HG03521 (cell line): ENCODE measurements at regions not wholly inside any gene's neighbourhood (a gene's known extent, or its start where the extent isn't known, plus 50 kb on each side); places are given as distances from the start of the nearest gene placed in this dataset.
"Not testable (repeated sequence)": the region's sequence is repeated elsewhere in the genome, so short reads cannot be mapped to it uniquely, and the experiment has no call there.

Experiments used
- ATAC-seq: cut with Tn5 transposase; IDR thresholded peaks from one replicate; pipeline ENCODE4 v1.9.1; 2021; ENCODE audit warnings: mild to moderate bottlenecking, moderate library complexity; ENCODE audit not compliant: unreplicated experiment

DNA sequence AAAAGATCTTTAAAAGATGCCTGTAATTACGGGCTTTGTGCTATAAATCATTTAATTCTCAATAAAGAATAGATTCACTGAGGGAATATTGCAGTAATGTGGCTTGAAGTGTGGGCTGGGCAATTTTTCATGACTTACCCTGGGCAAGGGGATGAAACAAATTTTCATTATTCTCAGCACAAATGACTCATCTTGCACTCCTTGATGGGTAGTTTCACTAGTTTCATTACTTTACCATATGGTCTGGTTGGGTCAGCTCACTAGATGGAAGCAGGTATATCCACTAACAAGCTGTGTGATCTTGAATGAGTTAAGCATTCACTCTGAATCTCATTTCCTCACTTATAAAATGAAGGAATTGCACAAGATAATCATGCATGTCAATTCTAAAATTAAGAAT, 234.3 kb downstream of the ABCC12 start:
- no peak for ATAC-seq

DNA sequence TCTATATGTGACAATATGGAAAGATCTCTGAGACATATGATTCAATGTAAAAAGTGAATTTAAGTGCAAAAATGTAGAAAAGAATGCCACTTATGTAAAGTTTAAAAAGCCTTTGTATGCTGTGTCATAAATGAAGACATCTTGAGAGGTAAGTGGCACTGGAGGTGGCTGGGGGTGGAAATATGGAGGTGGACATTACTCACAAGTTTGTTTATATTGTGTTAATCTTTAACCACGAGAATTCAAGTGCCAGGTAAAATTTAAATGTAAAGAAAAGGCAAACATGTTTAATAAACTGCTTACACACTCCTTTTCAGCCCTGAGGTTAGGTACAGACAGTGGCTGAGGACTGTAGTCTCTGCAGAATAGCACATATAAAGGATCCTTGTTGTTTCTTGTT, 235.1 kb downstream of the ABCC12 start:
- no peak for ATAC-seq

DNA sequence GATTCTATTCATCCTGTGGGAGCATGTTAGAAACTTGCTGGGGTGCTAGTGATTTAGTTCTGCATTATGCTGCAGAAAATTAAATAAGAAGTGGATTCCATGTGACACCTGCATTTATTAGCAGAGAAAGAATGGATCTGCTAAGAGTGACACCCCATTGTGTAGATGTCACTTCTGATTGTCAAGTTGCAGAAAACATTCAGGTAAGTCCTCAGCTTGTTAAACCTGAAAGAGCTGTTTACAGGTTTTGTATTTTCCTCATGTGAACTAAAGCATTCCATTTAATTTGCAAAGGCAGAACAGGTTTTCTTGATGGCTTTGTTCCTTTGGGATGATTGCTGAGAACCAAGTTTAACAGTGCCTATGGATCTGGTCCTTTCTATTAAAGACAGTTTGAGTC, 238.7 kb downstream of the ABCC12 start:
- ATAC-seq = no peak

DNA sequence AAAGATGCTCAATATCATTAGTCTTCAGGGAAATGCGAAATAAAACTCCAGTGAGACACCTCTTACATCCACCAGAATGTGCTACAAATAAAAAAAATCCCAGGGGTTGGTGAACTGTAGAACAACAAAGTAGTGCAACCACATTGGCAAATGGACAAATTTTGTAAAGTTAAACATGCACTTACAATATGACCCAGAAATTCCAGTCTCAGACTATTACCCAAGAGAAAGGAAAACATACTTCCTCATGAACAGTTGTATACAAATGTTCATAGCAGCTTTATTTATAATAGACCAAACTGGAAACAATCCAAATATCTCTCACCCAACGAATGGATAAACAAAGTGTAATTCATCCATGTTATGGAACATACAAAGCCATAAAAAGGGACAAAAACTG, 239.5 kb downstream of the ABCC12 start:
- ATAC-seq = no peak

DNA sequence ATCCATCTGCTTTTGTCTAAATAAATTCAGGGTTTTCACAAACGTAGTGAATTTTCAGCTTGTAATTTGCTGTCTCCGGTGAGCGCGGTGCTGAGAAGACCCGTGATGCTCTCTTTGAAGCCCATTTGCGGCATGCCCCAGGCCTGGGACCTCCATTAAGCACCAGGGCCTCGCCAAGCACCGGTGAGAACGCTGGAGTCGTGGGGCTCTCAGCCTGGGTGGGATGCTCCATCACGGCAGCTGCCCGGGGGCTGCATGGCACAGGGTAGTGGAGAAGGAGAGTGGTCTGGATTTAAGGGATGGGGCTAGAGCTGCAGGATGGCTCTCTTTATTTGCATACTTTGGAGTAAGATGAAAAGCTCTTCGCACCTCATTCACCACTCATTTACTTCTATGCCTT, 248.7 kb downstream of the ABCC12 start:
- ATAC-seq = no peak

DNA sequence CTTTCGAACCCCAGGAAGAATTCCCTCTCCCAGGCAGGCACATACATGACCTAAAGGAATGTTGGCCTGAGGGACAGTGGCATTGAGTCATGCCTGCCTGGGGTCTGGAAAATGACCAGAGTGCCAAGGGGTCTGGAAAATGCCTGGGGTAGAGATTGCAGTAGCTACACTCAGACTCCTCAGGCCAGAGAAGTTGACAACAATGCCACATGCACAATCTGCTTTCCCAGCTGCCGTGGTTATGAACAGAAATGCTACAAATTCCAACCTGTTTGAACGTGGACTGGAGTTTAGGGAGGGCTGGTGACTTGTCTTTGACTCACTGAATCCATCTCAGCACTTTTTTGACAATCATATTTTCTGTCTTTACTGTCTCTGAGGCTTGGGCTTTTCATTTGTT, 250.0 kb downstream of the ABCC12 start:
- ATAC-seq = no peak

DNA sequence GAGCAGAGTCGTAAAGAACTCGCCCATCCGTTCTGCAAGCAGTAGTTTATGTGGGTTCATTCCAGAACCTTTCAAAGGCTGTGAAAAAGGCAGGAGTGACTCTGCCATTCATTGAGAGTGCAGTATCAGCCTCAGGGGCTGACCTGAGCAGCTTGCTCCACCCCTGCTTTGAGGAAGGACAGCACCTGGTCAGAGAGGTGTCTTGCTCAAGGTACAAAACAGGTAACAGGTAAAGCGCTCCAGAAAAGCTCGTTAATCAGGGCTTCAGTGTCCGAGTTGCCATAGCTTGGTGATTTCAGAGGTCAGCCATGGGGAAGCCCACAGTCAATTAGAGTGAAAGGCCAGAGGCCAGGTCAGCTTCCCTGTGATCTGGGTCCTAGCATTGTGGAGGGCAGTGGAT, 251.1 kb downstream of the ABCC12 start:
- no peak for ATAC-seq

DNA sequence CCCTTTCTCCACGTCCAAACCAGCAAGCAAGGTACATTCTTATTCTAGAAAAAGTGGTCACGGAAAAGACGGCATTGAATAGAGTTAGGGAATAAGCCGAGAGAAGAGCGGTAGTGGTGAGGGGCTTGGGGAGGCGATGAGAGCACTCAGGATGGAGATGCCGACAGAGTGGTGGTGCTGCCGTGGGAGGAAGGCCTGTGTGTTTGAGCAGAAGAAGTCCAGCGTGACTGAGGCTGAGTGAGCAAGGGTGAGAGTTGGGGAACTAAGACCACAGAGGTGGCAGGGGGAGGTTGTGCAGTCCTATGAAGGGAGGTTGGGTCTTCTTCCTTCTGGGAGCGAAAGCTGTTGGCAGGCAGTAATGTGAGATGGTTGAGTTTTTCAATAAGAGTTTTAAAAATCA, 252.3 kb downstream of the ABCC12 start:
- ATAC-seq = no peak

DNA sequence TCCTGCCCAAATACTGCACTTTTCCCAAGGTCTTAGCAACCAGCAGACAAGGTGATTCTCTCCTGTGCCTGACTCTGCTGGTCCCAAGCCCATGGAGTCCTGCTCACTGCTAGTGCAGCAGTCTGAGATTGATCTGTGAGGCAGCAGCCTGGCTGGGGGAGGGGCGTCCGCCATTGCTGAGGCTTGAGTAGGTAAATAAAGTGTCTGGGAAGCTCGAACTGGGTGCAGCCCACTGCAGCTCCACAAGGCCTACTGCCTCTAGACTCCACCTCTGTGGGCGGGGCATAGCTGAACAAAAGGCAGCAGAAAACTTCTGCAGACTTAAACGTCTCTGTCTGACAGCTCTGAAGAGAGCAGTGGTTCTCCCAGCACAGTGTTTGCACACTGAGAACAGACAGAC, 258.7 kb downstream of the ABCC12 start:
- ATAC-seq = not testable (repeated sequence)

DNA sequence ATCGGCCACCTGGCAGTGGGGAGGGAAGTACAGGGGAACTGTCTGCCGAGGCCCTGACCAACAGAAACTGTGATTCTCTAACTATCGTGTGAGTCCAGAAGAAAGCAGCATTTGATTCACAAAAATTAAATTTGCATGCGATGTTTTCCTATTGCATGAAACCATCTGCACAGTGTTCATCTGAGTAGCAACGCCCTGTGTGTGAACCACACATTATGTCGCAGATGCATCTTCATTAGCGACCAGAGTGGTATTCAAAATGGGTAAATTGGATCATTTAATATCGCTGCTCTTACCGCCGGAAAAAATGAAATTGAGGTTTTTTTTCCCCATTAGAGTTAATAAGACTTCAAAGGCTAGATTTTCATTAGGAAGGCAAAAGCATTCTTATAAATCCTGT, 260.6 kb downstream of the ABCC12 start:
- no peak for ATAC-seq

DNA sequence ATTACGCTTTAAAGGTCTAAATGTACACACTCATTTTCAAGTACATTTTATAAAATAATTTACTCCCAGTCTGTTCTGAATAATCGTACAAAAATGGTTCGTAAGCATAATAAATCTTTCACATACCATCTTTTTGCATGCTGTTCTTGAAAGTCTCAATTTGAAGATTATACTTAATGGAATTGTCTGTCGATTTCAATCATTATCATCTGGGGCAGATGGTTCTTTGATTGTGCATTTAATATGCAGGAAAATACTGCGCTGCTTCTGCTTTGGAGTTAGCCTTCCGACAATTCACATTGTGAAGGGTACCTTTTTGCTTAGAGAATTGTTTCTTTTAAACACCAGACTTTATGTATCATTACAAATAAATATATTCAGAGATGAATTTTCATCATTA, 262.8 kb downstream of the ABCC12 start:
- ATAC-seq = no peak

DNA sequence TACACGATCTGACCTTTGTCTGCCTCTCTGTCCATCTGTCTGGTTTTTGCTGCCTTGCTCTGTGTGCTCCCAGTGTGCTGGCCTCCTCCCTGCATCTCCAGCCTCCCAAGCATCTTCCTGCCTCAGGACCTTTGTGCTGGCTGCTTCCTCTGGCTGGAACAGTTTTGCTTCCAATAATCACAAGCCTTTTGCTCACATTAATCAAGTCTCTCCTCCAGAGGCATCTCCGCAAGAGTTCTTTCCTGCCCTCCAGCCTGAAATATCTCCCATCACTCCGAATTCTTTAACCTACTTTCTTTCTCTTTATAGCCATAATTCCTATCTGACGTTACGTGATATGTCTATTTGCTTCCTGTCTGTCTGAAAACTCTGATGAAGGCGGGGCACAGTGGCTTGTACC, 267.1 kb downstream of the ABCC12 start:
- no peak for ATAC-seq

DNA sequence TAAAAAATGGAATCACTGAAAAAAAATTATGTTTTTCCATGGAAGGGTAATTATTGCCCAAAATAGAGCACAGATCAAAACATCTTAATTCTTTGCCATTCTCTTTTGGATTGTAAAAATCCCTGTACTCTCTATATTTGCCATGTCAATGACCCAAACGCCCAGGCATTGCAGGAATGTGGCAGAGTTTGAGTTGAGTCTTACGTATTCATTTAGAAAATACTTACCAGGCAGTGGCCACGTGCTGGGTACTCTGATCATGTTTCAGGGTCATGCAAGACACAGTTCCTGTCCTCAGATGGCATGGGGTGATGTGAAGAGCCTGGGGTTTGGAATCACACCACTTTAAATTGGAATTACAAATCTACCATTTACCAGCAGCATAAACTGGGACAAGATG, 267.7 kb downstream of the ABCC12 start:
- no peak for ATAC-seq

DNA sequence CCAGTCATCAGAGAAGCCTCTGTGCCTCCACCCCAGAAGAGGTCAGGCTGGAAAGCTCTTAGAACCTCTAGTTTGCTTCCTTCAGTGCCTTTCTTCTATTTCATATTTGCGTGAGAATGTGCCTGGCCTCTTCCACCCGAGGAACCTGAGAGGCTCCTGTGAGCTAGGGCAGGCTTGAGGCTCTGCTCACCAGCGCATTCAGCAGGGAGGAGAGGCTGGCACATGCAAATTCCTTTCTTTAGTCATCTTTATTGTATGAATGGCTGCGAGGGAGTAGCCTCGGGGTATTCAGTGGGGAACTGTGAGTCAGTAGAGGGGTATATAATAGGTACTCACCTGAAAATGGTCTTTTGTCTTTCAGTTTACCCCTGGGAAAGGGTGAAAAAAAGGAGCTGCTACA, 268.3 kb downstream of the ABCC12 start:
- ATAC-seq = no peak

DNA sequence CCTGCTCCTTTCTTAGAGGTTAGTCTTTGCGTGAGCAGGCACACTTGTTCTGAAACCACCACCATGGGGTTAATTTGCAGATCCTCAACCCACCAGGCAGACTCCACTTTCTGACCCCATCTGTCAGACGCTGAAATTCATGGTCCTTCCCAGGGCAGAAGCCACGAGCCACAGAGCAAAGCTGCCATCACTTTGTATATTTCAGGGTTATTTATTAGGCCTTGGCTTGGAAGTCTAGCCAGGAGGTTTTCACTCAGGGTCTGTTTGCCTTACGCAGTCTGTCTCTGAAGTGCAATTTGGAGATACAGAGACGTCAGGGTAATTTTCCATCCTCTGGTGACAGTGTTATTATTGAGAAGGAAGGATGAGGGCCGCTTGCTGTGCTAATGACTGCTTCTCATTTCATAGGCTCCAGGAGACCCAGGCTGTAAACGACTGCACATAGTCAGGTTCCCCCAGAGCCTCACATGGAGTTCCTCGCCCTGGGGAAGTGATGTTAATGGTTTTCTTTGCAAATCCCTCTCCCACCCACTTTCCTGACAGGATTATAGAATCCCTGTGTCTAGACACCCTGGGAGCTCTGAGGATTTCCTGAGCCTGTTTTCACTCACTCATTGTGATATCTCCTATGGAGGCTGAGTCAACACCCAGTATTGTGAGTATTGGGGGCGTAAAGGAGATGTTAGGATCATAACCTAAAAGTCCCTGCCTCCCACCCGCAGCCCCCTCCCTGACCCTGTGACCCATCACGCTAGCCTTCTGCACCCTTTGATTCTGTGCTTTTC, 269.0 kb downstream of the ABCC12 start:
- no peak for ATAC-seq

DNA sequence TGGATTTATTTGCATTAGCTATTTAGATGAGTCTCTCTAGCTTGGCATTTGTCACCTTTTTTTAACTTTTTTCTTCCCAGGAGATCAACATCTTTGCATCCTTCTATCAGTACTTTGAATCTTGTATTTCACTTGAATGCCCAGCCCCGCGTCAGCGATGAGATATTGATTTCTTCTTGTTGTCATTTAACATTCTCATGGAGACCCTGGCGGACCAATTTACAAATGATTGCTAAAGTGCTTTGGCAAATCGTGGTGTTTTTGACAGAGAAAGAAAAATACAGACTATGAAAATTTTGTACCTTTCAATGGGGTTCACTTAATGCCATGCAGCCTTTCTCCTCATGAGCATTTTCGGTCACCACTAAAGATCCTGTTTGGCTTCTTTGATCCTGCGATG, 269.7 kb downstream of the ABCC12 start:
- no peak for ATAC-seq

DNA sequence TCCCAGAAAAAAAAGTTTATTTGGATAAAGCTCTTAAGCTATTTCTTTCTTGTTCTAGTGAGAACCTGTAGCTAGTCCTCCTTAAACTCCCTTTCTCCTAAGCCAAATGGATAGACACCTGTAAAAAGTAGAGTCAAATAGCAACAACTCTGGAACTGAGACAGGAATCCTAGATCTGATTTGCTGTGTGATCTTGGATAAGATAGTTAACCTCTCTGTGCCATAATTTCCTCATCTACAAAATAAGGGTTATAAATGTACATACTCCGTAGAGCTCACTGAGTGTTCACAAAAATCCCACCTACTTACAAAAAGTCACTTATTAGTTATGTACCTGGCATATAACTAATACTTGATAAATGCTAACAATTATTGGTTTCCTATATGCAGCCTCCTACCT, 270.3 kb downstream of the ABCC12 start:
- ATAC-seq = no peak

DNA sequence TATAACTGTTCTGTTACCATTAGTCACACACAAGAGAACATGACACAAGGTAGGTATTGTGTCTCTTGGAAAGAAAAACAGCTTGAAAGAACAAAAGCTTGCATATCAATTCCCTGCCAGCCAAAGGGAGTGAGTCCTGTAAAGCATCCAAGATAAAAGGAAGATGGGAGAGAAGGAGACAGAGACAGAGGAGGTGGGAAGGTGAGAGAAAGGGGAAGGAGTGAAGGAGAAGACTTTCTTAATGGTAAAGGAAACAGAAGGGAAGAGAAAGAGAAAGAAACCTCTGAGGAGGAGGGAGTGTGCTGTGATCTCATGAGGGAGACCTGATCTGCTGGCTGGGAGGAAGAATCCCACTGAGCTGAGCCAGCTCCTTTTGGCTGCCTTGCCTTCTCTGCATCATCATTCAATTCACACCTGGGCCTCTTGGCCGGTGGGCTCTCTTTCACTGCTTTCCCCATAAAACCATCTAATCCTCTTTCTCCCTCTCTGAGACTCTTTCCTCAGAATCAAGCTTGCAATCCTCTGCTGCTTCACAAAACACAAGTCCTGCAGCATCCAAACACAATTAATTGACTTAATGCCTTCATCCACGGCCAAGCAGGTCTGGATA, 271.6 kb downstream of the ABCC12 start:
- no peak for ATAC-seq

DNA sequence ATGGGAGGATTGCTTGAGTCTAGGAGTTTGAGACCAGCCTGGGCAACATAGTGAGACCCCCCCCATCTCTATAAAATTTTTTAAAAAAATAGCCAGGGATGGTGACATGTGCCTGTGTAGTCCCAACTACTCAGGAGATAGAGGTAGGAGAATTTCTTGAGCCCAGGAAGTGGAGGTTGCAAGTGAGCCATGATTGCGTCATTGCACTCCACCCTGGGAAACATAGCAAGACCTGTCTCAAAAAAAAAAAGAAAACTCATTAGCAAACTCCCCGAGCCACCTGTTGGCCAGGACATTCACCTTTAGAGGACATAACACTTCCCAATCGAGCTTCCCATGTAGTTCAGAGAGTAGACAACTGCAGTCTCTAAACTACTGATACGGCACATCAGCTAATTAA, 274.2 kb downstream of the ABCC12 start:
- no peak for ATAC-seq

DNA sequence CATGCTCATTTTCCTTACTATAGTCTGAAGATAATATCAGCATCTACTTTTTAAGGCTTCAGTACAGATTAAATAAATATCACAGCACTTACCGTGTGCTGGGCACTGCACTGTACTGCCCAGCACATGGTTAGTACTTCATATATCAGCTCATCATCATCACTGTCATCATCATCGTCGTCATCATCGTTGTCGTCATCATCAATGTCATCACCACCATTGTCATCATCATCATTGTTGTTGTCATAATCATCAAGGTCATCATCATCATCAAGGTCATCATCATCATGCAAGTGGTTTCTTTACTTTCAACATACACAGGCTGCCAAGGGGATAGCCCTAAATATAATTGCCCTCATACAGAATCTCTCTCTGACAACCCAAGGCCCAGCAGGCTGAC, 275.1 kb downstream of the ABCC12 start:
- ATAC-seq = no peak

DNA sequence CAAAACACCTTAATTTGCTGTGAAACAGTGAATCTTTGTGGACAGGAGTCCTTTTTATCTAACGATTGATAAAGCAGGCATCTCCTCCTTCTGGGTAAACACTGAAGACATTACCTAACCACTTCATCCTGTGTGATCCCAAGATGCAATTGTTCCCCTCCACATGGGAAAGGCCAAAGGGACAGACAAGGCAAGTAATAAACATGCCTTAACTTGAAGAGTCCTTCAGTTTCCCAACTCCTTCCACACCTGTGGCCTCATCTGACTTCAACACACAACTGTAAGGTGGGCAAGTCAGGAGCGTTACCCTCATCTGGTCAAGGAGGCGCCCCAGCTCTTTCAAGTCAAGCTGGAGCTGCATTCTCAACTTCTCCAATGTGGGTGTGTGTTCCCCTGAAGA, 278.6 kb downstream of the ABCC12 start:
- ATAC-seq = no peak

DNA sequence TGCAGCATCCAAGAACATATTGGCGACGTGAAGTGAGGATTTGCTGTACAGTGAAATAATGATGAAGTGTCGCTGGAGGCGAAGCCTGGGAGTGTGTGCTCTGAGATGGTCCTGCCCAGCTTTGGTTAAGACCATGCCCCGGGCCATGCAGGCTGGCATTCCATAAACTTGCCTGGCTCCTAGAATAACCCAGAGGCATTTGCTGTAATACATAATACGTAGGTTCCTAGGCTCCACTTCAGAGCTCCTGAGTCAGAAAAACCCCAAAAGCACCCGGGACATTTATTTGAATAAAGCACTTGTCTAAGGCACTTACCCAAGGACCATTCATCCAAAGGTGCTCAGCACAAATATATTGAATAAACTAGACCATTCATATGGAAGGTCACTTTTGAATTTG, 279.3 kb downstream of the ABCC12 start:
- ATAC-seq = no peak

DNA sequence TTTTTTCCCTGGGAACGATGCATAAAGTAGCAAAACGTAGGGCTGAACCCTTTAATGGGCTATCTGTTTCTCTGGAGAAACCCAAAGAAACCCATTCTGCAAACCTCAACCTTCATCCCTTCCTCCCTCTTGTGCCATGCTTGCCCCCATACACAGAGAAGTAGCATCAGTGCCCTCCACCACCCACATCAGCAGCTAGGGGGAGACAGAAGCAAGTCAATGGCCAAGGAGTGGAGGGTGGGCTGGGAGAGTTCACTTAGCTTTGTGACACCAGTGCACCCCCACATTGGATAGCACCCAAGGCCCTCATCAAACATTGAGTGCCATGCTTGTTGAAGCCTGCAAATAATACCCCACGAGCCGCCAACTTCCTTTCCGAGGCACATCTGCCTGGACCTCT, 282.4 kb downstream of the ABCC12 start:
- ATAC-seq = no peak
